ENCODE measurements at regions not wholly inside any gene's neighbourhood (a gene's known extent, or its start where the extent isn't known, plus 50 kb on each side); places are given as distances from the start of the nearest gene placed in this dataset.

DNA sequence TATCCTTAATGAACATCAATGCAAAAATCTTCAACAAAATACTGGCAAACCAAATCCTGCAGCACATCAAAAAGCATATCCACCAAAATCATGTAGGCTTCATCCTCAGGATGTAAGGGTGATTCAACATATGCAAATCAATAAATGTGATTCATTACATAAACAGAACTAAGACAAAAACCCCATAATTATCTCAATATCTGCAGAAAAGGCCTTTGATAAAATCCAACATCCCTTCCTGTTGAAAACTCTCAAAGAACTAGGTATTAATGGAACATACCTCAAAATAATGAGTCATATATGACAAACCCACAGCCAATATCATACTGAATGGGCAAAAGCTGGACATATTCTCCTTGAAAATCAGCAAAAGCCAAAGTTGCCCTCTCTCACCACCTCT, 54.6 kb upstream of the DEPDC1 start:
- H3K9me3 Mint-ChIP-seq = peaks cover 20% of the 10 kb centered on the region
- no peaks in the 10 kb centered on the region for H3K27me3 Mint-ChIP-seq (ENCODE audit: insufficient read depth)
- H3K4me1 ChIP-seq (ENCODE audit: control insufficient read depth, insufficient read depth, low read length) = no peaks in the 10 kb centered on the region
- no peak overlapping the region for H3K27ac ChIP-seq (ENCODE audit: low read depth, low read length)
- no peak overlapping the region for H3K4me3 ChIP-seq (ENCODE audit: low read length)
- no peaks in the 10 kb centered on the region for H3K36me3 ChIP-seq (ENCODE audit: control insufficient read depth, insufficient read depth, low read length)
- no peaks in the 10 kb centered on the region for H3K9me3 ChIP-seq (ENCODE audit: control insufficient read depth, low read length)
- H3K4me1 Mint-ChIP-seq = no peaks in the 10 kb centered on the region
- H3K27ac Mint-ChIP-seq = no peak overlapping the region
- H3K9ac ChIP-seq (ENCODE audit: extremely low read depth, low read length, poor library complexity, severe bottlenecking) = no peak overlapping the region
- no peak overlapping the region for H3K4me3 Mint-ChIP-seq
- H3K27me3 ChIP-seq (ENCODE audit: control insufficient read depth, insufficient read depth, low read length, poor library complexity, severe bottlenecking) = no peaks in the 10 kb centered on the region
- no peak for DNase-seq
- H3K36me3 Mint-ChIP-seq (ENCODE audit: low read depth) = no peaks in the 10 kb centered on the region
- no peak for TF ChIP-seq CTCF (conservative IDR thresholded peaks at IDR 0.05)

DNA sequence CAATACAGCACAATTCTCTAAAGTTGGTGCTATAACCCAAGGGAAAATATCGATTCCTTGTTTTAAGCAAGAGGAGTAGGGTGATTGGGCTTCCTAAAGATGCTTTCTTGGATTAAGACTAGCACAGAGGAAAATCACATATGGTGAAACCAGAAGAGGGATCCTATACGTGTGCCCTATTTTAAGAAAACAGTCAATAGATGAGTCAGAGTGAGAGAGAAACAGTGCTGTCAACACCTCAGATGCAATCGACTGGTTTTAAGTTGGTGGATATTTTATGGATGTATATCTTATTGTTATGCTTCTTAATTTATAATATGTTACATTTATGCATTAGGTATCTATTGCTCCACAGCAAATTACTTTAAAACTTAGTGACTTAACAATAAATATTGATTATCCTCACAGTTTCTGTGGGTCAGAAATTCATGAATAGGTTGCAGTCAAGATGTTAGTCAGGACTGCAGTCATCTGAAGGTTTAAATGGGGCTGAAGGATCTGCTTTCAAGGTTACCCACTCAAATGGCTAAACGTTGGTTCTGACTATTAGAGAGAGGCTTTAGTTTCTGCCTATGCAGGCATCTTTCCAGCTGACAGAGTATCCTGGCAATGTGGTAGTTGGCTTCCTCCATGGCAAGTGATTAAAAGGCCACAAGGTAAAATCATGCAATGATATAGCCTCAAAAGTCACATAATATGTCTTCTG, 61.6 kb upstream of the DEPDC1 start:
- no peak overlapping the region for H3K27ac ChIP-seq (ENCODE audit: low read depth, low read length)
- H3K27me3 ChIP-seq (ENCODE audit: control insufficient read depth, insufficient read depth, low read length, poor library complexity, severe bottlenecking) = no peaks in the 10 kb centered on the region
- no peaks in the 10 kb centered on the region for H3K36me3 ChIP-seq (ENCODE audit: control insufficient read depth, insufficient read depth, low read length)
- DNase-seq = no peak
- Mint-ChIP-seq H3K4me1 (no peaks in the 10 kb centered on the region), H3K36me3 (ENCODE audit: low read depth) (no peaks in the 10 kb centered on the region), H3K27ac (no peak overlapping the region), H3K4me3 (no peak overlapping the region), H3K9me3 (peaks cover 14% of the 10 kb centered on the region), H3K27me3 (ENCODE audit: insufficient read depth) (no peaks in the 10 kb centered on the region)
- no peak overlapping the region for H3K9ac ChIP-seq (ENCODE audit: extremely low read depth, low read length, poor library complexity, severe bottlenecking)
- H3K4me1 ChIP-seq (ENCODE audit: control insufficient read depth, insufficient read depth, low read length) = no peaks in the 10 kb centered on the region
- no peak for TF ChIP-seq CTCF (conservative IDR thresholded peaks at IDR 0.05)
- no peak overlapping the region for H3K4me3 ChIP-seq (ENCODE audit: low read length)
- H3K9me3 ChIP-seq (ENCODE audit: control insufficient read depth, low read length) = no peaks in the 10 kb centered on the region
- 83 to 88% methylated on average over 3 to 4 of the region's 4 CpGs for WGBS, 2 experiments (ENCODE audit: insufficient coverage in 1 of 2, insufficient read length in 1 of 2)

- Histone ChIP-seq H3K4me3 (ENCODE audit: low read length) (no peak overlapping the region), H3K36me3 (ENCODE audit: control insufficient read depth, insufficient read depth, low read length) (no peaks in the 10 kb centered on the region), H3K27ac (ENCODE audit: low read depth, low read length) (no peak overlapping the region), H3K27me3 (ENCODE audit: control insufficient read depth, insufficient read depth, low read length, poor library complexity, severe bottlenecking) (no peaks in the 10 kb centered on the region), H3K9me3 (ENCODE audit: control insufficient read depth, low read length) (no peaks in the 10 kb centered on the region), H3K9ac (ENCODE audit: extremely low read depth, low read length, poor library complexity, severe bottlenecking) (no peak overlapping the region), H3K4me1 (ENCODE audit: control insufficient read depth, insufficient read depth, low read length) (peaks cover 9% of the 10 kb centered on the region)
- Mint-ChIP-seq H3K9me3 (no peaks in the 10 kb centered on the region), H3K27ac (no peak overlapping the region), H3K36me3 (ENCODE audit: low read depth) (no peaks in the 10 kb centered on the region), H3K27me3 (ENCODE audit: insufficient read depth) (no peaks in the 10 kb centered on the region), H3K4me1 (peaks cover 19% of the 10 kb centered on the region), H3K4me3 (no peak overlapping the region)
- DNase-seq = peak; percentile 61
- 0 to 34% methylated on average over 2 to 4 of the region's 4 CpGs for WGBS, 2 experiments (ENCODE audit: insufficient coverage in 1 of 2, insufficient read length in 1 of 2)
- no peak for TF ChIP-seq CTCF (conservative IDR thresholded peaks at IDR 0.05)
These were observed 69.0 kb upstream of the DEPDC1 start for GRCh38 chr1:68565923-68566322.

All from endodermal cell (in vitro differentiated cells).